ENCODE measurements at regions not wholly inside any gene's neighbourhood (a gene's known extent, or its start where the extent isn't known, plus 50 kb on each side); places are given as distances from the start of the nearest gene placed in this dataset.

DNA sequence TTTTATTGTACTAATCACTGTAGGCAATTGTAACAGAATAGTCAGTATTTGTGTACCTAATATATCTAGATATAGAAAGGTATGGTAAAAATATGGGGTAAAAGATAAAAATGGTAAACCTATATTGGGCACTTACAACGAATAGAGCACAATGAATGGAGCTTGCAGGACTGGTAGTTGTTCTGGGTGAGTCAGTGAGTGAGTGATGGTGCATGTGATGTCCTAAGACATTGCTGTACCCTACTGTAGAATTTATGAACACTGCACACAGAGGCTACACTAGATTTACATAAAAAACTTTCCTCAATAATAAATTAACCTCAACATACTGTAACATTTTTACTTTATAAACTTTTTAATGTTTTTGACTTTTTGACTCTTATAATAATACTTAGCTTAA lies 274.3 kb upstream of the PPP2R3A start:
- DNase-seq = no peak
- Histone ChIP-seq H3K36me3 (ENCODE audit: control insufficient read depth, insufficient read depth, low read length) (no peaks in the 10 kb centered on the region), H3K4me3 (ENCODE audit: insufficient read depth, low read depth, low read length) (no peak overlapping the region), H2BK15ac (ENCODE audit: low read depth, low read length) (no peak overlapping the region), H3K9me3 (ENCODE audit: control insufficient read depth, insufficient read depth, low read length) (peaks cover 1% of the 10 kb centered on the region; the same call in 1 of the 2 replicates), H2AFZ (replicated peaks; ENCODE audit: low read length, poor library complexity) (no peak overlapping the region), H2AK9ac (replicated peaks; ENCODE audit: low read depth, low read length, poor library complexity) (no peak overlapping the region), H2BK5ac (ENCODE audit: low read depth, low read length, poor library complexity, severe bottlenecking) (no peak overlapping the region), H3K14ac (replicated peaks; ENCODE audit: low read depth, low read length) (no peak overlapping the region), H4K20me1 (ENCODE audit: insufficient read depth, low read length) (no peaks in the 10 kb centered on the region), H3K18ac (ENCODE audit: low read depth, low read length) (no peak overlapping the region), H3K56ac (ENCODE audit: extremely low read depth, insufficient read depth, low read length) (no peak overlapping the region), H3K23ac (ENCODE audit: low read depth, low read length) (no peak overlapping the region), H3K4ac (ENCODE audit: low read depth, low read length) (no peak overlapping the region), H3K79me1 (ENCODE audit: low read depth in 1 of 2, low read length in 2 of 2) (no peaks in the 10 kb centered on the region), H3K4me1 (ENCODE audit: control insufficient read depth, insufficient read depth, low read length) (no peaks in the 10 kb centered on the region), H2AK5ac (ENCODE audit: low read depth, low read length) (no peak overlapping the region), H3K9ac (ENCODE audit: low read depth, low read length) (no peak overlapping the region), H4K91ac (ENCODE audit: insufficient read depth, low read depth, low read length) (no peak overlapping the region), H3K27ac (ENCODE audit: insufficient read depth, low read length) (no peak overlapping the region), H3K27me3 (ENCODE audit: control insufficient read depth, insufficient read depth, low read length) (no peaks in the 10 kb centered on the region), H4K5ac (ENCODE audit: low read depth, low read length) (no peak overlapping the region), H3K9me1 (ENCODE audit: insufficient read depth, low read length) (no peaks in the 10 kb centered on the region), H3K4me2 (ENCODE audit: low read depth, low read length) (no peak overlapping the region), H2BK20ac (ENCODE audit: low read depth, low read length) (no peak overlapping the region), H2BK120ac (ENCODE audit: low read depth, low read length) (no peak overlapping the region), H4K8ac (ENCODE audit: low read depth in 2 of 2, low read length in 2 of 2) (no peak overlapping the region)
- dilution Hi-C loops (cut with HindIII; ENCODE audit: low sequenced_read_pairs, unreplicated experiment) (no loop called here), intact Hi-C loops (cut with micrococcal nuclease) (no loop called here), in situ Hi-C loops (cut with MboI; ENCODE audit: low sequenced_read_pairs) (no loop called here)
- CTCF ChIA-PET = no interaction called here
- POLR2A ChIA-PET (ENCODE audit: unreplicated experiment) = no interaction called here
- 17% methylated on average over 1 of the region's 1 CpG; no CpG with 5 or more reads in 1 of the 2 experiments for WGBS, 2 experiments (ENCODE audit: extremely low coverage in 2 of 2, insufficient read length in 1 of 2)
- ATAC-seq (ENCODE audit: low read depth) = no peak
- TF ChIP-seq, protein P1, sequence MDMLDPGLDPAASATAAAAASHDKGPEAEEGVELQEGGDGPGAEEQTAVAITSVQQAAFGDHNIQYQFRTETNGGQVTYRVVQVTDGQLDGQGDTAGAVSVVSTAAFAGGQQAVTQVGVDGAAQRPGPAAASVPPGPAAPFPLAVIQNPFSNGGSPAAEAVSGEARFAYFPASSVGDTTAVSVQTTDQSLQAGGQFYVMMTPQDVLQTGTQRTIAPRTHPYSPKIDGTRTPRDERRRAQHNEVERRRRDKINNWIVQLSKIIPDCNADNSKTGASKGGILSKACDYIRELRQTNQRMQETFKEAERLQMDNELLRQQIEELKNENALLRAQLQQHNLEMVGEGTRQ (IDR thresholded peaks at IDR 0.05; ENCODE audit: low read depth, low read length) = no peak
- no peak for TF ChIP-seq POLR2A (IDR thresholded peaks at IDR 0.05; ENCODE audit: low read depth, low read length)
- TF ChIP-seq NFE2L2 (IDR thresholded peaks at IDR 0.05; ENCODE audit: low read depth, low read length) = no peak
- no peak for TF ChIP-seq MAZ (IDR thresholded peaks at IDR 0.05; ENCODE audit: borderline replicate concordance, low read depth, low read length)
- no peak for TF ChIP-seq SMC3 (IDR thresholded peaks at IDR 0.05; ENCODE audit: low read depth, low read length)
- TF ChIP-seq BHLHE40 (IDR thresholded peaks at IDR 0.05; ENCODE audit: low read depth, low read length) = no peak
- no peak for TF ChIP-seq RAD21 (IDR thresholded peaks at IDR 0.05; ENCODE audit: low read length)
- TF ChIP-seq, protein P2, sequence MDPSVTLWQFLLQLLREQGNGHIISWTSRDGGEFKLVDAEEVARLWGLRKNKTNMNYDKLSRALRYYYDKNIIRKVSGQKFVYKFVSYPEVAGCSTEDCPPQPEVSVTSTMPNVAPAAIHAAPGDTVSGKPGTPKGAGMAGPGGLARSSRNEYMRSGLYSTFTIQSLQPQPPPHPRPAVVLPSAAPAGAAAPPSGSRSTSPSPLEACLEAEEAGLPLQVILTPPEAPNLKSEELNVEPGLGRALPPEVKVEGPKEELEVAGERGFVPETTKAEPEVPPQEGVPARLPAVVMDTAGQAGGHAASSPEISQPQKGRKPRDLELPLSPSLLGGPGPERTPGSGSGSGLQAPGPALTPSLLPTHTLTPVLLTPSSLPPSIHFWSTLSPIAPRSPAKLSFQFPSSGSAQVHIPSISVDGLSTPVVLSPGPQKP (IDR thresholded peaks at IDR 0.05; ENCODE audit: borderline replicate concordance, low read depth, low read length) = no peak
- no peak for TF ChIP-seq MAFK (IDR thresholded peaks at IDR 0.05; ENCODE audit: low read depth, low read length)
- TF ChIP-seq CEBPB (IDR thresholded peaks at IDR 0.05; ENCODE audit: low read depth, low read length) = no peak
- BruUV-seq (replicated peaks) = no TSS peak
